ENCODE measurements at regions not wholly inside any gene's neighbourhood (a gene's known extent, or its start where the extent isn't known, plus 50 kb on each side); places are given as distances from the start of the nearest gene placed in this dataset.
"Not testable (repeated sequence)": the region's sequence is repeated elsewhere in the genome, so short reads cannot be mapped to it uniquely, and the experiment has no call there.

DNA sequence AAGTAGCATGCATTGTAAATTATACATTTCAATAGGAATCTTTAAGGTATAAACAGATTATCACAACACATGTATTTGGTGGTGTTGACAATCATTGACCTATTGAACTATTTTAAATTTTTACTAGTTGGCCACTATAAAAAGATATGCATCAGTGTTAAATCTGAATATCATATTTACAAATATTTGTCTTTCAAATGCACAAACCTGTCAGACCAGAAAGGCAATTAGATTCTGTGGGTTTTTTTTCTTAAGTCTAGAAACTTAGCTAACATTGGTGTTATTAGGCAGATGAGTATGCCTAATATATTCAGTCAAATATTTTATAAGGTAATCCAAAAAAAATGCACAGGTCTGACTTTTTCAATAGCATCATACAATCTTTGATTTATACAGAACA is 241.4 kb upstream of the DGKB start:
- DNase-seq (ENCODE audit: low spot score): no peak

GRCh38 chr7:15143121-15143520 is 240.6 kb upstream of the DGKB start:
- no peak for DNase-seq (ENCODE audit: low spot score)

DNA sequence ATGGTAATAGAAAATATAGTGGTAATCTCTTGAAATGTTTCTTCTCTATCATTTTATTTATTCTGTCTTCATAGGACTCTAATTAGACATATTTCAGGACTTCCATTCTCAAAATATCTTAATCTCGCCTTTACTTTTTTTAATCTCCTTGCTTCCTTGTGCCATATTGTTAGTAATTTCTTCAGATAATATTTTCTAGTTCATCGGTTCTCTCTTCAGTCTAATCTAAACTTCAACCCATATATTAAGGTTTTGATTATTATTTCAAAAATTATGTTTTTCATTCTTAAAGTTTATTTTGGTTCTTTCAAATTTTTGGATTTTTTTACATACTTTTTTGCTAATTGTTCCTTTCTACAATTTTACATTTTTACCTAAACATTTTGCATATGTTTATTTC is 237.9 kb upstream of the DGKB start:
- DNase-seq (ENCODE audit: low spot score): no peak

DNA sequence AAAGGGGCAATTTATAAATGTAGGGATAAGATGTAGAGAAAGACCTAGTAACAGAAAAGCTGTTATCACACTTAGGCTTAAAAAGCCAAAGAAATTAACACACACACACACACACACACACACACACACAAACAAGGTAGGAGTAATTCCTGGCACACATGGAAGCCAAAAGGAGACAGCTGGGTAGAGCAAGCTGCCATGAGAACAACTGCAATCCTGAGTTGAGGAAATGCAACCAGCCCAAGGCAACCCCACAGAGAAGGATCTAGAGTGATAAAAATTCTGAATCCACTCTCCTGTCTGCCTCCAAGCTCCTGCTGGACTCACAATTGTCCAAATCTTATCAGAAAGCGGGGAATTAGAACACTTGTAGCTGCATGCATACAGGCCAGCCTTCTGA is 229.1 kb upstream of the DGKB start:
- no peak for DNase-seq (ENCODE audit: low spot score)

- no peak for DNase-seq (ENCODE audit: low spot score)
Observed at GRCh38 chr7:15130666-15131541, 228.4 kb upstream of the DGKB start.

GRCh38 chr7:15128716-15129115 is 226.2 kb upstream of the DGKB start:
- DNase-seq (ENCODE audit: low spot score): no peak

GRCh38 chr7:15126653-15127052 is 224.1 kb upstream of the DGKB start:
- DNase-seq (ENCODE audit: low spot score): not testable (repeated sequence)

GRCh38 chr7:15123901-15124300 is 221.3 kb upstream of the DGKB start:
- no peak for DNase-seq (ENCODE audit: low spot score)

- DNase-seq (ENCODE audit: low spot score): no peak
Observed at GRCh38 chr7:15113752-15114151, 211.2 kb upstream of the DGKB start.

- DNase-seq (ENCODE audit: low spot score): no peak
Observed at GRCh38 chr7:15105711-15106110, 203.2 kb upstream of the DGKB start.

DNA sequence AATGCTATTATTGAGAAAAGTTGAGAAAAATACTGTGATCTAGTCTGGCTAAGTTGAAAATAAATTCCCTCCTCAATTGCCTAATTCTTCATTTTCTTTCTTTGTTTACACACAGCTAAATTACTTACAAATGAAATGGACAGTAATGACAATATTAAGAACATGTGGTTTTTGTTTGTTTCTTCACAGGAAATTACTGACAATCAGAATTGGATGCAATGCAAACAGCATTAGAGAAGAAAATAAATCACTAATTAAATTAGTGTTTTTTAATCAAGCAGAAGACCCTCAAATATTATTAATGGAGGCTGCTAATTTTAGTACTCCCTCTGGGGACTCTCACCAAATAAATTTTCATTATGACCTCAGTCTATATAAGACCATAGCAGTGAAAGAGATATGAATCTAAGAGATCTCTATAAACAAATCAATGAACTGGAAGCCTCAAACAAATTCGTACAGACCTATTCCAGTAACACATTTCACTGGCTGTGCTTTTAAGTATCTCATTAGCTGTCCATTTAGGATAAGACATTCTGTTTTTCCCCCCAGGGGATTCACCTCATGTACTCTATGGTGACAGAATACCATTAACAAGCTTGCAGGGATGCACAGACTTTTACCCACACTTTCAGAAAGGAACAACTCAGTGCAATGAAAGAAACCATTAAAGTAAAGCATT is 202.0 kb upstream of the DGKB start:
- no peak for DNase-seq (ENCODE audit: low spot score)

DNA sequence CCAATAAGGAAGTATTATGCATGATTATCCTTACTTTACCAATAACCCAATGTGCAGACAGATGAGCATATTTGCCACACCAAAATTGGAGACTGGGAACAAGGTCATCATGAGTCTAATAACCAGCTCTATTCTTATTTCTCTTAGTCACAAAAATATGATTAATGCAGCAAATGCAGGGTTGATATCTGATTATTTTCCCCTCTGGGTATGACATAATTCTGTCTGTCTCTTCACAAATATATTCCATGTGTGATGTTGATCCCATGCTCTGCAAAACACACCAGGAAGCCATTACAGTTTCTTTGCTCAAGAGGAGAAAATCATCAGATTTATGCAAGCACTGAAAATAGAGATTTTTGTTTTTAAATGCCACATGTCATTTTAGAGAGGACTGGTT is 196.5 kb upstream of the DGKB start:
- no peak for DNase-seq (ENCODE audit: low spot score)

DNA sequence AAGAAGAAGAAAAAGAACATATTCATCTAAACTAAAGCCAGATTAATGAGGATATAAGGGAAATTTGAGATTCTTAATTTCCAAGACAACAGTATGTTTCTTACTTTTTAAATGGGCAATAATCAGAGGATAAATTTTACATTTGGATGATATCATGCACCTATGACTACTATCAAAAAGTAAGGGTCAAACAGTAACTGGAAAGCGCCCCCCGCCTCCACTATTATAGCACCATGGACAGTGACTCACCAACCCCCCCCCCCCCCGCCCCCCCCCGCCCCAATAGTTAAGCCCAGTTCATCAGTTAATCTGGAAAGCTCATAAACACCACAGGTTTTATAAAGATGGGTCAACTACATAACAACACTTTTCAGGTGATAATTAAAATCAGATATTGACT is 194.3 kb upstream of the DGKB start:
- no peak for DNase-seq (ENCODE audit: low spot score)

DNA sequence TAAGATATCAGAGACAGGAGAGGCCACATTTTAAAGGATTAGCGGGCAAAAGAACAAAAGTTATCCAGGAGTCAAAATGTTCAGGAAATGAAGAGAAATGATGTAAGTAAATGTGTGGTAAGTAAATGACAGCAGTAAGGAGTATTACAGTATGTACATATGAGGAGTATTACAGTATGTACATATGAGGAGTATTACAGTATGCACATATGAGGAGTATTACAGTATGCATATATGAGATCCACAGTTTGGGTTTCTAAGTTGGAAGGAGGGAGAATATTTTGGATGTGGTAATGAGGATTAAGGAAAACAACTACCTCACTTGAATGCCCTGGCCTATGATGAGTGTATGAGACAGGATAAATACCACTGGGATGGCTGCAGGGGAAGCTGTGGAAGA is 192.4 kb upstream of the DGKB start:
- DNase-seq (ENCODE audit: low spot score): no peak

DNA sequence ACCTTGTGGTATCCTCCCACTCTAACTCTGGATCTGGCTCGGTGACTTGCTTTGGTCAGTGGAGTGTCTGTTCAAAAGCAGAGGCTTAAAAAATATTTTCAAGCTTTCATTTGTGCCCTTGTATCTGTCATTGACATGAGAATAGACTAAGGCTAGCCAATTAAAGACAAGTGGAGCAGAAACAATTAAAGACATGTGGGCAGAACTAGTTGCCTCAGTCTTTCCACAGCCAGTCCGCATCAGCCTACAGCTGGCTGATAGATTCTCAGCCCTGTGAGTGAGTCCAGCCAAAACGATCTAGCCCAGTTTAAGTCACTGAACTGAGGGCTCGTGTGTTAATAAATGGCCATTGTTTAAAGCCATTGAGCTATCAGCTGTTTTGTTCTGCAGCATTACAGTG is 185.2 kb upstream of the DGKB start:
- DNase-seq (ENCODE audit: low spot score): no peak

DNA sequence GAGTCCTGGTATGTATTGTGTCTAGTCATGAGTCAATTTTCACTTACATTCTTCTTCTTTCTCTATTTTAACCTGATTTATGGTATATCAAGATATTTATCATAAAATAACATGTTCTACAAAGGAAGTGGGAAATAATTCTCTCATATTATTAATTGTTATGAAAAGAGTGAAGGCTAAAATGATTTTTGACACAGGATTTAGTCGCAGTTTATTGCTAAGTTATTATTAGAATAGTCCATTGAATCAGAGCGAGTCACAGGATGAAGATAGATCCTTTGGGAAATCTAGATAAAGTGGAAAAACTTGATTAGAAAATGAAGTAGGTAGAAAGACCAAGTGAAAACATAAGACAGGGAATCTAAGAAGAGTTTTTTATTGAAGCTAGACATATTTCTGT is 184.3 kb upstream of the DGKB start:
- DNase-seq (ENCODE audit: low spot score): no peak

DNA sequence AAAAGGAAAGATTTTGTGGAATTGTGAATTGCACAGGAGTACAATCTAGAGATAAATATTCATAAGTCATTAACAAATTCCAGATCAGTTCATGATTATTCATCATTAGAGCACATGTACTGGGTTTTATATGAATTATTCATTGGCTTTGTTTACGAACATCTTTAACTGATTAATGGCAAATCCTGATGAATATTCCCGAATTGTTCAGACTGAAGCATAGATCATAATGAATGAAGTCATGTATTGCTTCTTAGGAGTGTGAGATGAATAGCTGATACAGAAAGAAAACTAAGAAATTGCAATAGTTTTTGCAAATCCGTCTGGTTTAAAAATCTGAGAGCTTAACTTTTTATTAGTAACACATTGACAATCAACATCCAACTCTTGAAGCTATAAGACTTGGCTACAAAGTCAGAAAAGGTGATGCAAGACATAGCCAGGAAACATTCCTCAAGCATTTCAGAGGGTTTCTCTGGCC is 183.6 kb upstream of the DGKB start:
- DNase-seq (ENCODE audit: low spot score): no peak

DNA sequence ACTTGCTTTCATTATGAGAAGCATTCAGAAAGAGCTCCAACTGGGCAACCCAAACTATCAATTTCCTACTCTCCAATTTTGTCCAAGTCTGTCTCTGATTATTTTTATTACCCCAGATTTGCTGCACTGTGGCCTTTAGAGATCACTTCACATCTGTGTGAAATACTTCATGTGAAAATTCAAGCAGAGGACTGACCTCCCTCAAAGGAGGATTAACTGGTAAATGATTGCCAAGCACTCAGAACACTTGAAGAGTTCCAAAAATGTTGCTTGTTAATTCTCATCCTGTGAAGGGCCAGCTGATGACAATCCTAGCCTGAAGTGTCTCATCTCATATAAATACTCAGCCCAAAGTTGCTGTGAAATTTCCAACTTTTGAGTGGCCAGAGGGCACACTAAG is 182.8 kb upstream of the DGKB start:
- DNase-seq (ENCODE audit: low spot score): no peak

DNA sequence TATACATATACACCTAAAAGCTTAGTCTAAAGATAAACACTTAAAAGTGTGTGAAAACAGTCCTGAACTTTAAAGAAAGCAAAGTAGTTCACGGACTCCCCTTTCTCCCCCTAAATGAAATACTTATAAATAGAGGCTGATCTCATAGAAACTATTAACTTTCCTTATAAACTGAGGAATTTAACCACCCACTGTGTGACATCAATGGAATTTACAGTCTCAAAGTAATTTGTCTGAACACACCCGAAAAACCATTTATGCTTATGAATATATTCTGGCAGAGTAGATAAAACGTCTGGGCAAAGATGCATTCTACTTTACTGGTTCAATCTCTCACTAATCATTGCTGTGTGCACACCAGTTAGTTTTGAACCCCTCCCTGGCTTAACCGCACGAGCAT is 181.8 kb upstream of the DGKB start:
- no peak for DNase-seq (ENCODE audit: low spot score)

- DNase-seq (ENCODE audit: low spot score): no peak
Observed at GRCh38 chr7:15081891-15082290, 179.3 kb upstream of the DGKB start.

- DNase-seq (ENCODE audit: low spot score): no peak
Observed at GRCh38 chr7:15073301-15073700, 170.8 kb upstream of the DGKB start.

DNA sequence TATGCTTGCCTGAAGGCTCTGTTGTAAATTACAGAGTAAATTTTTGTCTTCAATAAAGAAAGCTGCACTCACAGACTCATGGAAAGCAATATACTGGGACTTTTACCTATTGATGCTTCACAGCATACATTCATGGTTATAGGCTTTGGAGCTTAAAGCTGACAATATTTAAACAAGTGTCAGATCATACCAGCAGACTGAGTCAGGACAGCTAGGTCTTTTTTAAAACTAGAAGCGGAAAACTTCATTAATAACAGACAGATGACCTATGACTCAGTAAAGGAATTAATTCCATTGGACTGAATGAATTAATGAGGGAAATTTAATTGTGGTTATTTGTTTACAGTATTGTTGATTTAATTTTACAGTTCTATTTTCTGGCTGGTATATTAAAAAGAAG is 165.8 kb upstream of the DGKB start:
- DNase-seq (ENCODE audit: low spot score): no peak

DNA sequence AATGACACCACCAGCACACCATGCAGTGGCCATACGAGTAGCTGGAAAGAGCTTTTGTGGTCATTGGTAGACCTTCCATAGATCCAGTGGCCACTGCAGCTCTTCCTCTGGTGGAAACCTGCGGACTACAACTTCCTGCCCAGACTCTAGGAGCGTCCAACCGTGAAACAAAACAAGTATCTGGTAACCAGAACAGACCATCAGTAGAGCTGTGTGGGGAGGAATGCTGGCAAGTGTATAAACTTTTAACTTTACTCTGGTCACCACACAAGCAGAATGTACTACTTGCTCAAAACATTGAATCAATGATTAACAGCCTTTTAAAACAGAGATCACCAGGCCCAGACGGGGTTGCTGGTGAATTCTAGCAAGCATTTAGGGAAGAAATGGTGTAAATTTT is 154.7 kb upstream of the DGKB start:
- no peak for DNase-seq (ENCODE audit: low spot score)

DNA sequence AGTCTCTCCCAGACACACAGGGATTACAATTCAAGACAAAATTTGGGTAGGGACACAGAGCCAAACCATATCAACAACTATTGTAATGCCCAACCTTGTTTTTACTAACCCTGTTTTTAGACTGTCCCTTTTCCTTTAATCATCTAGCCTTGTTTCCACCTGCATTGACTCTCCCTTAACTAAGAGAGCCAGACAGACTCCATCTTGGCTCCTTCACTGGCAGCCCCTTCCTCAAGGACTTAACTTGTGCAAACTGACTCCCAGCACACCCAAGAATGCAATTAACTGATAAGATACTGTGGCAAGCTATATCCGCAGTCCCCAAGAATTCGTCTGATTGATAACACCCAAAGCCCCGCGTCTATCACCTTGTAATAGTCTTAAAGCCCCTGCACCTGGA is 151.8 kb upstream of the DGKB start:
- not testable (repeated sequence) for DNase-seq (ENCODE audit: low spot score)
